ENCODE measurements at regions not wholly inside any gene's neighbourhood (a gene's known extent, or its start where the extent isn't known, plus 50 kb on each side); places are given as distances from the start of the nearest gene placed in this dataset.

GRCh38 chr16:7097518-7097917 lies 235.1 kb upstream of the RBFOX1 start:
- no peak for TF ChIP-seq MAX (IDR thresholded peaks at IDR 0.05; ENCODE audit: insufficient read depth, insufficient read length)
- no peak for TF ChIP-seq MYC (IDR thresholded peaks at IDR 0.05; ENCODE audit: low read depth, low read length)
- TF ChIP-seq POLR2A (IDR thresholded peaks at IDR 0.05; ENCODE audit: low read depth, low read length) = no peak
- TF ChIP-seq FOS (IDR thresholded peaks at IDR 0.05; ENCODE audit: borderline replicate concordance, insufficient read depth, low read length) = no peak
- no peak for TF ChIP-seq GATA2 (IDR thresholded peaks at IDR 0.05; ENCODE audit: insufficient read depth, insufficient read length, low read depth, low read length)
- FAIRE-seq = no peak
- DNase-seq (ENCODE audit: low read depth, low spot score) = no peak
- no peak overlapping the region for H3K4me2 ChIP-seq (ENCODE audit: insufficient read depth, low read length)
- no peaks in the 10 kb centered on the region for H3K4me1 ChIP-seq (ENCODE audit: control insufficient read depth, extremely low read depth, insufficient read depth, low read length)
- H3K36me3 ChIP-seq (ENCODE audit: control insufficient read depth in 2 of 2, extremely low read depth in 1 of 2, insufficient read depth in 2 of 2, low read length in 2 of 2) = no peaks in the 10 kb centered on the region
- dilution Hi-C loops (cut with MboI; ENCODE audit: extremely low pct_ligation_motif_present, low sequenced_read_pairs) = no loop called here
- intact Hi-C loops (cut with micrococcal nuclease) = no loop called here
- no peak overlapping the region for H3K9ac ChIP-seq (replicated peaks; ENCODE audit: extremely low read depth, insufficient read depth, low read length)
- no peak overlapping the region for H3K27ac ChIP-seq (ENCODE audit: insufficient read depth, low read depth, low read length)
- no peaks in the 10 kb centered on the region for H4K20me1 ChIP-seq (replicated peaks; ENCODE audit: control insufficient read depth, extremely low read depth, insufficient read depth, low read length)
- BruUV-seq (replicated peaks) = no TSS peak
- peaks cover 4% of the 10 kb centered on the region for H3K9me3 ChIP-seq (replicated peaks; ENCODE audit: control insufficient read depth, insufficient read depth, low read length)
- no peaks in the 10 kb centered on the region for H3K9me1 ChIP-seq (replicated peaks; ENCODE audit: control insufficient read depth, extremely low read depth, insufficient read depth, low read length)
- no peaks in the 10 kb centered on the region for H3K79me2 ChIP-seq (ENCODE audit: control insufficient read depth, insufficient read depth, low read length)
- H3K27me3 ChIP-seq (ENCODE audit: control insufficient read depth in 2 of 2, insufficient read depth in 2 of 2, low read length in 2 of 2) = no peaks in the 10 kb centered on the region
- ChIA-PET CTCF (no interaction called here), POLR2A (no interaction called here)
- H2AFZ ChIP-seq (ENCODE audit: low read depth, low read length) = no peak overlapping the region
- no peak overlapping the region for H3K4me3 ChIP-seq (replicated peaks in 1 of 3; ENCODE audit: insufficient read depth in 1 of 3, low read depth in 1 of 3, low read length in 3 of 3)

- Histone ChIP-seq H3K27ac (ENCODE audit: insufficient read depth, low read depth, low read length) (no peak overlapping the region), H3K27me3 (ENCODE audit: control insufficient read depth in 2 of 2, insufficient read depth in 2 of 2, low read length in 2 of 2) (no peaks in the 10 kb centered on the region), H4K20me1 (replicated peaks; ENCODE audit: control insufficient read depth, extremely low read depth, insufficient read depth, low read length) (no peaks in the 10 kb centered on the region), H2AFZ (ENCODE audit: low read depth, low read length) (no peak overlapping the region), H3K9me3 (replicated peaks; ENCODE audit: control insufficient read depth, insufficient read depth, low read length) (peaks cover 2% of the 10 kb centered on the region), H3K4me3 (replicated peaks in 1 of 3; ENCODE audit: insufficient read depth in 1 of 3, low read depth in 1 of 3, low read length in 3 of 3) (no peak overlapping the region), H3K36me3 (ENCODE audit: control insufficient read depth in 2 of 2, extremely low read depth in 1 of 2, insufficient read depth in 2 of 2, low read length in 2 of 2) (no peaks in the 10 kb centered on the region), H3K4me2 (ENCODE audit: insufficient read depth, low read length) (no peak overlapping the region), H3K9me1 (replicated peaks; ENCODE audit: control insufficient read depth, extremely low read depth, insufficient read depth, low read length) (no peaks in the 10 kb centered on the region), H3K9ac (replicated peaks; ENCODE audit: extremely low read depth, insufficient read depth, low read length) (no peak overlapping the region), H3K79me2 (ENCODE audit: control insufficient read depth, insufficient read depth, low read length) (no peaks in the 10 kb centered on the region), H3K4me1 (ENCODE audit: control insufficient read depth, extremely low read depth, insufficient read depth, low read length) (no peaks in the 10 kb centered on the region)
- no TSS peak for BruUV-seq (replicated peaks)
- DNase-seq (ENCODE audit: low read depth, low spot score) (no peak), FAIRE-seq (no peak)
- dilution Hi-C loops (cut with MboI; ENCODE audit: extremely low pct_ligation_motif_present, low sequenced_read_pairs) (no loop called here), intact Hi-C loops (cut with micrococcal nuclease) (no loop called here)
- TF ChIP-seq CTCF (IDR thresholded peaks at IDR 0.05; ENCODE audit: extremely low read depth in 1 of 2, insufficient read depth in 1 of 2, low read depth in 1 of 2, low read length in 2 of 2) (no peak), POLR2A (IDR thresholded peaks at IDR 0.05; ENCODE audit: low read depth, low read length) (no peak), POLR2AphosphoS5 (IDR thresholded peaks at IDR 0.05; ENCODE audit: insufficient read depth, low read depth, low read length) (no peak), JUN (IDR thresholded peaks at IDR 0.05; ENCODE audit: borderline replicate concordance, insufficient read depth, insufficient read length, low read depth) (no peak), GATA2 (IDR thresholded peaks at IDR 0.05; ENCODE audit: insufficient read depth, insufficient read length, low read depth, low read length) (no peak), MAX (IDR thresholded peaks at IDR 0.05; ENCODE audit: insufficient read depth, insufficient read length) (no peak), EZH2 (IDR thresholded peaks at IDR 0.05; ENCODE audit: borderline replicate concordance, low read depth, low read length, severe bottlenecking) (no peak), MYC (IDR thresholded peaks at IDR 0.05; ENCODE audit: low read depth, low read length) (no peak), FOS (IDR thresholded peaks at IDR 0.05; ENCODE audit: borderline replicate concordance, insufficient read depth, low read length) (no peak)
- CTCF ChIA-PET = no interaction called here
- POLR2A ChIA-PET = no interaction called here
Observed at GRCh38 chr16:7093511-7093910, 239.1 kb upstream of the RBFOX1 start.
